ENCODE measurements at regions not wholly inside any gene's neighbourhood (a gene's known extent, or its start where the extent isn't known, plus 50 kb on each side); places are given as distances from the start of the nearest gene placed in this dataset.

- no peak for TF ChIP-seq EZH2 (IDR thresholded peaks at IDR 0.05)
- TF ChIP-seq POLR2AphosphoS5 (IDR thresholded peaks at IDR 0.05; ENCODE audit: borderline replicate concordance, low read depth, low read length): no peak
- no peak for TF ChIP-seq FOXP2 (optimal IDR thresholded peaks at IDR 0.05; ENCODE audit: control extremely low read depth, extremely low read length, insufficient read depth)
These were observed 209.5 kb upstream of the SLC10A2 start for GRCh38 chr13:103275722-103276121.

Data from SK-N-MC (cell line).